DMS153 treated with DMSO at 0.1 percent for 48 hours (cell line): ENCODE measurements at regions not wholly inside any gene's neighbourhood (a gene's known extent, or its start where the extent isn't known, plus 50 kb on each side); places are given as distances from the start of the nearest gene placed in this dataset.

ENCODE experiments used
- DNase-seq: peaks from one replicate; lab custom pipeline; 2025; ENCODE audit not compliant: unreplicated experiment; lab: John Stamatoyannopoulos, UW

DNA sequence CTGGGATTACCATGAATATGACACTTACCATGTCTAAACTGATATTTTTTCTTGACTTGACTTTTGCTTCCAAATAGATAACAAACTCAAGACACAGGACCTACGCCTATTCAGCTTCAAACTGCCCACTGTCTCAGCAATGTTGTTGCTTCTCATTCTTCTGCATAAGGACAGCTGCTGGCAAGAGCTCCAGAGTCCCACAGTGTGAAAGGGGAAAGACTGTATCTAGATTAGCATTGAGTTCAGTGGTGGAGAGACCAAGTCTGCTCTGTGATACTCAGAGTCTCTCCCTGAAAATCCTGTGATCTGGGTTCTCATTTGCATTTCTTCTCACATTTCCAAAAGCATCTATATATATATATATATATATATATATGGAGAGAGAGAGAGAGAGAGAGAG is 247.9 kb upstream of the NT5C1B start:
- no peak for DNase-seq

DNA sequence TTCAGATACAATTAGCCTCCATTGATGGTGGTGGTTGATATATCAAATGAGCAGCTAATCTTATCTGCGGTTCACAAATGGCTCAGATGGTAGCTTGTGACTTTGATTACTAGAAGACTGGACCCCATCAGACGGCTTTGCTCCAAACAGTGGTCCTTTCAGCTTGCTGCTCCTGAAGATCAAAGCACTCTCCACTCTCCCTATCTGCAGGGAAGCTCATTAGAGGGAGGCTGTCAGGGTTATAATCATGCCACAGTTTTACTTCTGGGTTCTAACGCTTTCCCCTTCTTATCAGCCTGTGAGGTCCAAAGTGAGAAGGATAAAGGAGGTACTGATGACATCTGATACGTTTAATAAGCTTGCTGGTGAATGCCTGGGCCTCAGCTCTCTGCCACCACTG is 247.1 kb upstream of the NT5C1B start:
- DNase-seq, result no peak

DNA sequence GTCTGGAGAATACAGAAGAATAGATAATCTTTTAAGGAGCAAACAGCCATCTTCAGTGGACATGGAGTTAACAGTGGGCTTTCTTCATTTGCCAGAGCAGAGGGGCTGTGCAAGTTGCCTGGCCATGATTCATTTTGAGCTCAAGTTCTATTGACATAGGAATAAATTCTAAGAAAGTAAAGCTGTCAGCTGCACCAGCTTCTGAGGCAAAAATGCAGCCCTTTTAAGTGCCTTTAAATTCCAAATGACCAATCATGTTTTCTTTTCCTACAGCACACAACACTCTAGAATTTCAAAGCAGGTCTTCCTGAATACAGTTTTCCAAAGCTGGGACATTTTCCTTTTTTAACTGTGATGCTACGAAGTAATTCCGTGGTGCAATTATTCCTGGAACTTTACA is 246.4 kb upstream of the NT5C1B start:
- no peak for DNase-seq

DNA sequence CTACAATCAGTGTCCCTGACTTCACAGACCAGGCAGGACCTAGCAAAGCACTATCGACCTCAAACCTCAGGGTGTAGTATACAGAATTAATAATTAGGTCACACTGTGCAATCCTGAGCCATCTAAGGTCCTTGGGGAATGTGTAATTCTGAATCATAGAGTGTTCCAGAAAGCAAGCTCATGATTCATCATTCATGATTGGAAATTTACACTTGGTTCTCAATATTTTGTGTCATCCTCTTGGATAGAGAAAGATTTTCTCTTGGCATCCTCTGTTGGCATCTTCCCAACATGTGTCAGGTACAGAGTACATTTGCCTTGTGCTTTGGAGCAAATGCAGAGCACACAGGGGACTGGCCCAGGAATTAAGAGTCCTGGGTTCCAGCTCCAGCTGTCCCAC is 245.0 kb upstream of the NT5C1B start:
- no peak for DNase-seq

DNA sequence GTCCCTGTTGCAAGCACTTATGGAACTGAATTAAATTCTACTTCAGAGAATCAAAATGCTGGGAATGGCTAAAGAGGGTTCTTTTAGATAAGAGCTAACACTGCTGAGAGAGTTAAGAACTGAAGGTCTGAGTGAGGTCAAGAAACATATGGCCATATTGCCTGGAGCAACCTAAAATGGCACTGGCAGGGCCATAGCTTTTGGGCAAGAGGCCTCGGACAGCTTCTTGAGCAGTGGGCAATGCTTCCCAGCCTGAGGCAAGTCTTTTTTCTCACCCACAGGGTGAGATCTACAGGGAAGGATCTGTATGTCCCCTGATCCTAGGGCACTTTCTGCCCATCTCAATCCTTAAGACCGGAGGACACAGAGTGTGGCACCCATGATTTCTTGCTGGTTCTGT is 244.6 kb upstream of the NT5C1B start:
- no peak for DNase-seq

DNA sequence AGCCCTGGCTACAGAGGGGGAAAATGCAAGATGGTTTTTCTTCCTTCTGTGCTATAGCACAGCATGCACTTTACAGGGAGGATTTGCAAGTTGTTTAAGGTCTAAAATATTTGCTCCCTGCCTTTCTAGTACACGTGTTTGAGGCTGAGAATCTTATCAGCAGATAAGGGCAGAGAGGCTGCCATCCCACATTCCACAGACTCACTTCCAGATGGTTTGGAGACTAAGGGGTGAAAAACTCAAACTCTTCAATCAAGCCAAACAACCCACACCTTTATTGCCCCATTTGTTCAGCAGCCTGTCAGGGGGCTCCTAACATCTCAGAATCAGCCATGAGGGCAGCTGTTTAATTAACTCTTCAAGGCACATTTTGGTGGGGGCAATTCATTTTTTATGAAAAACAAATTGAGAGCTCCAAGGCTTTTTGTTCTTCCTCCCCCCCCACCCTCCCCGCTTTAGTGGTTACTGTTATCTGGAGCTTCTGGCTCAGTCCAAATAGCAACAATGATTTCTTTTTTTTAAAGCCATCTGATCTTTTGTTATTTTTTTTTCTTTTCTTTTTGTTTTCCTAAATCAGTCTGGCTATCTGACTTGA is 242.6 kb upstream of the NT5C1B start:
- no peak for DNase-seq

DNA sequence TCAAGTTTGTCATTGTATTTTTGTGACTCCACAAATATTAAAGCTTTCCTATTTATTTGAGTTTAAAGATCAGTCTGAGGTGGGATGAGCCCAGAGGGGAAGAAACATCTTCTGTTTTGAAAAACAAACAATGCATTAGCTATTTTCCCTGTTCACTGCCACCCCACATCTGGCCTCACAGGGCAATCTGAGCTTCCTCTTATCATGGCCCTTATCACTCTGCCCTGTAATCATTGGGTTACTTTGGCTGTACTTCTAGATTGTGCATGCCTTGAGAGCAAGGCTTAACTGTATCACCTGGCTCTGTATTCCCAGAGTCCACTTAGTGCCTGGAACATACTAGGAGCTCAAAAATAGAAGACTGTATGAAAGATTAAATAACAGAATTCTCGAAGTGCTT is 241.6 kb upstream of the NT5C1B start:
- no peak for DNase-seq

DNA sequence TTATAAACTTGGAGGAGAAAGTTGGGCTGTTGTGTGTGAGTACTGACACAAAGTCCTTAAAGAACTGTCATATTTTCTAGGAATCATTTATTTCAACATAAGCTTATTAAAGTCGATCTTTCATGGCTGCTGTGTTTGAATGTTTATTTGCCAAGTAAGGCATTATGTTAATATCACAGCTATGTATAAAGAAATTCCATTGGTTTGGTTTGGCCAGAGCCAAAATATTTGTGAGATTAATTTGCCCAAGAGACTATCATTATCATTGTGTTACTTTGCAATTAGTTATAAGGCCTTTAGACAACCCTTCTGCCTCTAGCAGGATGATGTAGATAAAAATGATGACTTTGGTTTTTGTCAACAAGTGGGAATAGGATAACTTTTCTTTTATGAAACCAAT is 240.6 kb upstream of the NT5C1B start:
- no peak for DNase-seq

DNA sequence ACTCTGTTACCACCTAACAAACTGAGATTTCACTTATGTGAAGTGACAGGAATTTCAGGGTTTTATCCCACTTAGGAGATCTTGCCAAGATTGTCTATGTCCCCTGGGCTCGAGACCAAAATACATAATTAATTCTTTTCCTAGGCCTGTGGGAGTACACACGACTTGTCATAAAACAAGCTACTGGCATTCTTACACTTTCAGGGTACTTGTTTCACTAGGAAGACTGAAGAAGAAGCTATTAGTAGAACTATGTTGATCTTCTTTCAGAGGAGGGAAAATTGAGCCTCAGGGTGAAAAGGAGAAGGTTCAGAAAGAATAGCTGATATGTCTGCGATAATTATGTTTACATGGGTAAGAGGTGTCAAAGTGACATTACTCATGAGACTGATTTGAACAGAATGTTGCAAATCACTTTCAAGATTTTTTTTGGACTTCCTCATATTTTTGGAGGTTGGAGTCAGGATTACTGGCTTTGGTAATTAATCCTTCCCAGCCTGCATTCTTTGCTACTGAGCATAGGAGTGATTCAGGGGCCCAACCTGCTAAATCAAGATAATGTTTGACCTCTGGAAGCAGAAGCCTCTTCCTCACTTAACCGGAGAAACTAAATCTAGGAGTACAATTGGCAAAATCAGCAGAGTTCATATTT is 240.0 kb upstream of the NT5C1B start:
- DNase-seq, result no peak

DNA sequence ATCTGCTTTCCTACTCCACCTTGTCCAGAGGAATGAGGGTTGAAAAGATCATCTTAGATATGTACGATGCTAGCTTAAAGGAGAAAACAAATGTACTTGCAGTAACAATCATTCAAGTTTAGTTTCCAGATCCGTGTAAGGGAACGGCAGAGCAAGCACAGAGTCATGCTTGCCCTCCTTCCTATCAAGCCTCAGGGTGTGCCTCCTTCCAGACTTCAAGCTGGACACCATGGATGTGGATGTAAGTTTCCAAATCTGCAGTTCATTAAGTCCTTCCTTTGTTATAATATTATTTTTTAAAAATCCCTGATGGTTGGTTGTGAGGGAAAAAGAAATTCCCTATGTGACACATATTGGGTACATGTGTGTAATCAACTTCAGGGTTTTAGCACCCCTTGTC is 238.9 kb upstream of the NT5C1B start:
- DNase-seq, result no peak

DNA sequence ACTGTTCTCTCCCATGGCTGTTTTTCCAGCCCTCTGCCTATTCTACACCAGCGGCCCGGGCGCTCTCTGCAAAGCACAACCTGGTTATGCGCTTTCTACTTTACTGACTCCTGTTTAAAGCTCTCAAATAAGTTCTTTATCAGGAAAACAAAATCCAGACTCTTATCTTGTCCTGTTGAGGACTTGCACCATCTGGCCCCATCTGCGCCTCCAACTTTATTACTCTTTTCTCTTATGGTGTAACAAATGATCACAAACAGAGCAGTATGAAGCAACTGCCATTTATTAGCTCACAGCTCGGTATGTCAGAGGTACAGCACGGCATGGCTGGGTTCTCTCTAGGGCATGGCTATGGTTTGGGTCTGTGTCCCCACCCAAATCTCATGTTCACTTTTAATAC is 236.5 kb upstream of the NT5C1B start:
- DNase-seq, result no peak

DNA sequence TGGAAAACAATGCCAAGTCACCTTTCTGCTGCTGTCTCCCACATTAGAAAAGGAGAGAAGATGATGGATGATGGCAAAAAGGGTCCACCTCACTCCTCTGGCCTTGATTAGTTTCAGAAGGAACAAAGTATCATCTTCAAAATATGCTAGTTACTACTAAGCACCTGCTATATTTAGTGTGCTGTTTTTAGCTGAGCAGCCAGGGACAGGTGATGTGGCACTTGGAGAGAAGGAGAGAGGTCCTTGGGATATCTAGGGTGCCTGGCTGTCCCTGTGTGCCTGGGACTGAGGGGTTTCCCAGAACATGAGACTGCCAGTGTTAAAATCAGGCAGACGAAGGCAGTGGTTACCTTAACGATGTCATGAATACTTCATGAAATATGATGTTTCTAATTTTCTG is 235.5 kb upstream of the NT5C1B start:
- no peak for DNase-seq

DNA sequence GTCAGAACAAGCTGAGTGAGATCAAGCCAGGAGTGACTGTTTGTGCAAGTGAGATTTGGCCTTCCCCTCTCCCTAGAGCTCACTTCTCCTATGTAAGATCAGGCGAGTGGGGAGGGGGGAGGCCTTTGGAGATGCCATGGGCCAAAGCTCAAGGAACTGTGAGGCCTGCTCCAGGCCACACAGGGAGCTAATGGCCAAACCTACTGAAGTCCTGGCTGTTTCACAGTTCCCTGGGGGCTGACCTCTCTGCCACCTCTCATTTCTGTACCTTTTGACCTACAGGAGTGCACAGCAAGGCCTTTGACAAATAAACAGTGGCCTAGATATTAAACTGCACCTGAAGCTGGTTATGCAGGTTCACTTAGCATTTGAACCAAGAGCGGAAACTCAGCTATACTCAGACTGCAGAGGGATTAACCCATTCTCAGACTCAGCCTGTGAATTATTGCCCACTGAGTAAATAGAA is 235.0 kb upstream of the NT5C1B start:
- DNase-seq, result no peak

DNA sequence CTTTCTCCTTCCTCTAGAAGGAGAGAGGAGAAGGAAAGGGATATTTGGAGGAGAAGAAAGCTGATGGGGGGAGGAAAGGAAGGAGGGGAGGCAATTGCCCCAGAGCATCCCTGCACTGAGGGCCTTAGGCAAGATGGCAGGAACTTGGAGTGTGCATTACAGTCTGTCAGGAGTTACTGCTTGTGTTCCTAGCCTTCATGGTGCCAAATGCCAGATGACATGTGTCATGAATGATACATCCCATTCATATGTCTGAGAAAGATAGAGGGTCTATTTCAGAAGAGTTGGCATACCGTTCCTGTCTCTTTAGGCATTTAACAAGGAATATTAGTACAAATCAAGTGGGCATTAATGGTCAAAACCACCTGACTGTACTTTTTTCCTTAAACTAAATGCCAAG is 232.1 kb upstream of the NT5C1B start:
- no peak for DNase-seq

DNA sequence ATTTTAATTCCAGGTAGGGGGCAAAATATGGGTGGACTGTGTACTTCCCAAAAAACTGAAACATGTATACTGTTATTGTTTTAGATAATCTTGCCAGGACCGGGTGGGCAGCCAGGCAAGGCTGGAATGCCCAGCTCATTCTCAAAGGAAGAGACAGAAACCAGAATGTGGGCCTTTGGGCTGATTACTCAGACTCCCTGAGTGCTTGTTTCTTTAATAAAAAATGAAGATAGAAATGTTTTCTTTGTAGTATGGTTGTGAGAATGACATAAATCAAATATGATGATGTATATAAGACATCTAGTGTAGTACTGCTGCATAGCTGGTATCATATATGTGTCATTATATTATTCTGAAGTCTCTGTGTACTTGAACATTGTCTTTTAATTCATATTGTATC is 231.6 kb upstream of the NT5C1B start:
- DNase-seq, result no peak

DNA sequence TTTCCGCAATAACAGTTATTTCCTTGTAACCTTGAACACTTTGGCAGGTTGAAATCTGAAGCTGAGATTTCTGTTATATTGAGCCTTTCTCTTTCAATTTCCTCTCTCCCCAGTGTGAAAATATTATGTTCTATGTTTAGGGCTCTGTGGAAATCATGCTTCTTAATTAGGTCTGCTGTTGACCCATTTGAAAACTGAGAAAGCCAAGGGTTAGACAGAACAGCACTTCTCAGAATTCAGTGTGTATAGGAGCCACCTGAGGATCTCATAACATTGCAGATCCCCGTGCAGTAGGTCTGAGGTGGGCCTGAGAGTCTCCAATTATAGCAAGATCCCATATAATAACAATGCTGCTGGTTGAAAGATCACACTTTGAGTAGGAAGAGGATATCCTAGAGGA is 230.2 kb upstream of the NT5C1B start:
- DNase-seq, result no peak

DNA sequence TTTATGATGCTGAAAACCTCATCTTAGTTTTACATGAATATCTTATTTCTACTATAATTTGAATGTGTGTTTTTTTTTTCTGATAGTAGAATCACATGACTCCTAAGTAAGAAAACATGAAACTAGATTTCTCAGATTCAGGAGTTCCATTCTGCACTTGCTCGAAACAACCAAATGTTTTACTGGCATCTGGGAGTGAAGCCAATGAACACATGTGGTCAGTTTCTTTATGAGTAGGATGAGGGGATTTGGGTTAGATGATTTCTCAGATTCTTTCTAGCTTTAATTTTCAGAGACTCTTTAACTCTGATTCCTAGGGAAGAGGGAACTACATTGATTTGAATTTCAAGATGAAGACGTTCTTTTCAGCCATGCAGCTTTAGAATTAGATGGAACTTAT is 225.0 kb upstream of the NT5C1B start:
- no peak for DNase-seq

DNA sequence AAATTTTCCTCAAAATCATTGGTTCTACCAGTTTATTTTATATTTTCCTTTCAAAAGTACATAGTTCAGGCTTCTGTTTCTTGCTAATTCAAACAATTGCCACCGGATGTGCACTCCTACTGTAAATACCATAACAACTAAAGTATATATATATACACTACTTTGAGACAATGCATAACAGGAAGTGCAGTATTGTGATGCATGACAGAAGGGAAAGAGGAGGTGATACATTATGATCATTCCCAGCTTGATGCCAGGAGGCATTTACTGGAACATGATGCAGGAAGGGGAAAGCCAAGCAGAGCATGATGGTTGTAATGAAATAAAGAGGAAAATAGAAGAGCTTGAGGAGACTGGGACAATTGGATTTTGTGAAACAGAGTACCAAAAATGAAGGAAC is 215.2 kb upstream of the NT5C1B start:
- DNase-seq, result no peak

DNA sequence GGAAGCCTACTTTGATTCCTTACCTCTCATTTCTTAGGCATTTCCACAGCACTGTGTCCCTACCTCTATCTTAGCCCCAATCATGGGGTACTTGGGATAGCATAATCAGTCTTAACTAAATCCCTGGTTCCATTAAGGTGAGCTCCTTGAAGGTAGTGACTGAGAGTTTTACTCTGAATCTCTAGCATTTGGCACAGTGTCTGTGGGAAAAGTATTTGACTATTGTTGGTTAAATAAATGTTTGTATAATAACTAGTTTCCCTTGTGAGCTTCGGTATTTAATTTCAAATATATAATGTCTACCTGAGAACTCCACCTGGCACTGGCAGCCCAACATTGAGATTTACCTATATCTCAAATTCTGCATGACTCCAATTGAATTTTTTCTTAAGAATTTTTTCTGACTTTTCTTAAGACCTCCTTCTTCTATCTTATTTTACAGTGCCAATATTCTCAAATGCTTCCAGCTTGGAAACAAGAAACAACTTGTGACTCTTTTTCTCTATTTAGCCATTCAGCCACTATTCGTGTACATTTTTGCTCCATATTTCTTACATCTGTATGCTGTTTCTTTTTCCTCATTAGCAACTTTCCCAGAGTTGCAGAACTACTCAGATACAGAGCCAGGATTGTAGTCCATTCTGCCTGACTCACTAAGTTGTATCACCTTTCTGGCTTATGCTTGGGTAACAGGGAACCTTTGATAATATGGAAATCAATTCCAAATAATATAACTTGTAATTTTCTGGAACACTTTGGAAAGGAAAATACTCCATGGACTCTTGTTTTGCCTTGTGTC is 214.0 kb upstream of the NT5C1B start:
- no peak for DNase-seq

DNA sequence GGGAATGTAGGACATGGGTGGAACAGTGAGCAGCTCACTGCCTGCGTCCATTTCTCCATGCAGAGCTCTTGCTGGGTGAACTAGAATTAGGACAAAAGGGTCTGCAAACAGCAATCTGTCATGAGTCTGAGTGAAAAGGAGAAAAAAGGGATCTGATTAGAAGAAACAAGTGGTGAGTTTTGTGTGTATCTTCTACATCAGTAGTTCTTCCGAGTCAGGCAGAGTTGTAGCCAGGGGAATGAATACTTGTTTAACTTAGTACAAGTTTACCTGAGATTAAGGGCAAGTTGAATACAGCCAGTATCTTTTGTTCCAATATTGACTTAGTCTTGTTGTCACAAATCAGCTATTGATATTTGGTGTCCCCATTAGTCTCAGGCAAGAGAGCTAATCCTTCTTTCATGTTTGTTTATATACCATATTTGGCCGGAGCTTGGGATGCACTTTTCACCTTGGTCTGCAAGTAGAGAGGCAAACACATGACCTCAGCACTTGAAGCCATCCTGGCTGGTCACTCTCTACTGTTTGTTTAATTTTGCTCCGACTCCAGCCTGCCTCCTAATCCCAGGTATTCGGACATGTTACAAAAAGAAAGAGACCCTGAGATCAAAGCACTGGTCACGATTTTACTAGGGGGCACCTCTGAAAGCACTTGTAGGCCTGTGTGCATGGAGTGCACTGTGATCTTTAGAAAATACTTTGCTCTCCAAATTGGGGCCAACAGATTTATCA is 211.0 kb upstream of the NT5C1B start:
- no peak for DNase-seq

DNA sequence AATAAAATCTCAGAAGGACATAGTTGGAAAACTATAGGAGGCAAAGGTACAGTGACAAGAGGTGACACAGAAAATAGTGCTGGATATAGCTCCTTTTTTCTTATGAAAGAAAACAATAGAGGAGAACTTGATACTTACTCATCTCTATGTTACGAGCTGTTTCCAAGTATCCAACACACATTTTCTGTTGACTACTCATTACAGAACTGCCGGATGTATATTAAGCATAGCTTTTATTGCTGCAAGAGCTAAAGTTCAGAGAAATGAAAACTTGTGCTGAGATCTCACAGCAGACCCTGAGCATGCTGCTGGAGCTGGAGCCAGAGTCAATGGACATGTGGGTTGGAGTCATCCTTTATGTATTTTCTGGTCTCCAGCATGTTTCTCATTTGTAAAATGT is 210.0 kb upstream of the NT5C1B start:
- no peak for DNase-seq
